Ovary (tissue), 7 donors: ENCODE measurements at regions not wholly inside any gene's neighbourhood (a gene's known extent, or its start where the extent isn't known, plus 50 kb on each side); places are given as distances from the start of the nearest gene placed in this dataset.

ENCODE experiments used
- DNase-seq, 5 donors: peaks; one replicate each; pipeline ENCODE4 v3.0.0-alpha.2; 2019 to 2020
- H3K27ac ChIP-seq, 2 donors: fragments of 200-600 bp; one replicate each; pipeline versions ENCODE4 v1.5.1 to v1.8.0; 2019 to 2022
- H3K27me3 ChIP-seq: fragments of 200-600 bp; one replicate; pipeline ENCODE4 v1.8.0; 2022
- H3K36me3 ChIP-seq: fragments of 200-600 bp; sonication (generic); one replicate; pipeline ENCODE4 v1.5.1; 2019
- H3K4me1 ChIP-seq: one replicate; pipeline ENCODE4 v1.8.1; 2013; ENCODE audit warnings: mild to moderate bottlenecking, moderate library complexity; ENCODE audit not compliant: insufficient read depth
- H3K4me3 ChIP-seq: fragments of 200-600 bp; sonication (generic); one replicate; pipeline ENCODE4 v1.5.1; 2017
- H3K9me3 ChIP-seq, 2 donors: fragments of 200-600 bp in 1 of 2; sonication (generic) in 1 of 2; one replicate each; pipeline versions ENCODE4 v1.5.1 to v1.8.1; 2013 to 2019; ENCODE audit warnings: mild to moderate bottlenecking in 1 of 2, moderate library complexity in 1 of 2
- EP300 ChIP-seq: sonication (generic); formaldehyde crosslinking; IDR thresholded peaks from one replicate; pipeline ENCODE4 v1.6.1; 2017; ENCODE audit warnings: antibody characterized with exemption
- POLR2A ChIP-seq: fragments of 450-650 bp; IDR thresholded peaks from one replicate; pipeline ENCODE4 v1.6.1; 2017; ENCODE audit warnings: antibody characterized with exemption, mild to moderate bottlenecking, moderate library complexity
- WGBS, 3 donors: extraction: QIAGEN DNeasy Blood & Tissue Kit in 1 of 3; methylation state at CpG; one replicate each; pipeline versions ENCODE4 v1.1.5 to v1.1.7; 2013 to 2017; 5-methylcytosine and 5-hydroxymethylcytosine counted together
- intact Hi-C, 4 donors: fragments of 100-400 bp; cut with DNase I; formaldehyde crosslinking; loops; one replicate each; pipeline versions ENCODE4 v1.11.0 to v1.15.1; 2022 to 2023
- TF ChIP-seq, protein P1 (sequence below), 3 donors: fragments of 450-650 bp in 2 of 3; fragments of 200-600 bp in 1 of 3; IDR thresholded peaks; one replicate each; pipeline versions ENCODE4 v1.5.1 to v1.8.0; 2016 to 2022; ENCODE audit warnings: antibody characterized with exemption in 3 of 3, mild to moderate bottlenecking in 1 of 3
- donor health status: DM: no; HTN: no; CAD: no; lungs with moderate emphysema.
- donor health status: DM: no; HTN: no; CAD: no.
- donor health status: Bipolar disorder and iron deficiency.
- donor health status: DM: no; HTN: no; CAD: no.
- donor health status: DM: yes; HTN: yes; CAD: no.

- H3K27ac ChIP-seq = no peak overlapping the region
- intact Hi-C loops = no loop called here
- no peak overlapping the region for H3K4me3 ChIP-seq
- no peaks in the 10 kb centered on the region for H3K4me1 ChIP-seq
- no peaks in the 10 kb centered on the region for H3K27me3 ChIP-seq
- no peak for DNase-seq
- 83 to 92% (median 87%) methylated on average over 2 of the region's 2 CpGs for WGBS, 3 donors
- no peaks in the 10 kb centered on the region for H3K9me3 ChIP-seq
- no peak for TF ChIP-seq EP300
- H3K36me3 ChIP-seq = no peaks in the 10 kb centered on the region
Observed at GRCh38 chr15:29903028-29903427, 80.8 kb upstream of the TJP1 start.

- 90 to 92% (median 90%) methylated on average over 7 of the region's 7 CpGs for WGBS, 3 donors
- TF ChIP-seq EP300 (no peak), POLR2A (no peak)
- TF ChIP-seq, protein P1, sequence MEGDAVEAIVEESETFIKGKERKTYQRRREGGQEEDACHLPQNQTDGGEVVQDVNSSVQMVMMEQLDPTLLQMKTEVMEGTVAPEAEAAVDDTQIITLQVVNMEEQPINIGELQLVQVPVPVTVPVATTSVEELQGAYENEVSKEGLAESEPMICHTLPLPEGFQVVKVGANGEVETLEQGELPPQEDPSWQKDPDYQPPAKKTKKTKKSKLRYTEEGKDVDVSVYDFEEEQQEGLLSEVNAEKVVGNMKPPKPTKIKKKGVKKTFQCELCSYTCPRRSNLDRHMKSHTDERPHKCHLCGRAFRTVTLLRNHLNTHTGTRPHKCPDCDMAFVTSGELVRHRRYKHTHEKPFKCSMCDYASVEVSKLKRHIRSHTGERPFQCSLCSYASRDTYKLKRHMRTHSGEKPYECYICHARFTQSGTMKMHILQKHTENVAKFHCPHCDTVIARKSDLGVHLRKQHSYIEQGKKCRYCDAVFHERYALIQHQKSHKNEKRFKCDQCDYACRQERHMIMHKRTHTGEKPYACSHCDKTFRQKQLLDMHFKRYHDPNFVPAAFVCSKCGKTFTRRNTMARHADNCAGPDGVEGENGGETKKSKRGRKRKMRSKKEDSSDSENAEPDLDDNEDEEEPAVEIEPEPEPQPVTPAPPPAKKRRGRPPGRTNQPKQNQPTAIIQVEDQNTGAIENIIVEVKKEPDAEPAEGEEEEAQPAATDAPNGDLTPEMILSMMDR (IDR thresholded peaks at IDR 0.05) = no peak
Observed at GRCh38 chr15:29900237-29901189, 78.2 kb upstream of the TJP1 start.

DNA sequence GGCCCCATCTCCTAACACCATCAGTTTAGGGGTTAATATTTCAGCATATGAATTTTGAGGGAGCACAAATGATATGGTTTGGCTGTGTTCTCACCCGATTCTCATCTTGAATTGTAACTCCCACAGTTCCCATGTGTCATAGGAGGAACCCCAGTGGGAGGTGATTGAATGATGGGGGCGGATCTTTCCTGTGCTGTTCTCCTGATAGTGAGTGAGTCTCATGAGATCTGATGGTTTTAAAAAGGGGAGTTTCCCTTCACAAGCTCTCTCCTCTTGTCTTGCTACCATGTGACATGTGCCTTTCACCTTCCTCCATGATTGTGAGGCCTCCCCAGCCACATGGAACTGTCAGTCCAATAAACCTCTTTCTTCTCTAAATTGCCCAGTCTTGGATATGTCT lies 73.8 kb upstream of the TJP1 start:
- DNase-seq = no peak
- no peak overlapping the region for H3K27ac ChIP-seq
- WGBS, 3 donors = 62 to 71% (median 66%) methylated on average over 2 of the region's 2 CpGs
- intact Hi-C loops = no loop called here
- H3K4me3 ChIP-seq = no peak overlapping the region
- no peaks in the 10 kb centered on the region for H3K9me3 ChIP-seq
- TF ChIP-seq, protein P1 (IDR thresholded peaks at IDR 0.05) = no peak
- TF ChIP-seq POLR2A (no peak), EP300 (no peak)
- no peaks in the 10 kb centered on the region for H3K4me1 ChIP-seq
- H3K36me3 ChIP-seq = no peaks in the 10 kb centered on the region
- H3K27me3 ChIP-seq = no peaks in the 10 kb centered on the region

More at GRCh38 chr15:29900237-29901189, 78.2 kb upstream of the TJP1 start:
- Histone ChIP-seq H3K27me3 (no peaks in the 10 kb centered on the region), H3K9me3 (no peaks in the 10 kb centered on the region), H3K4me1 (no peaks in the 10 kb centered on the region), H3K36me3 (no peaks in the 10 kb centered on the region), H3K4me3 (no peak overlapping the region), H3K27ac (no peak overlapping the region)
- intact Hi-C loops = no loop called here
- DNase-seq = no peak

GRCh38 chr15:29891096-29891457 lies 68.8 kb upstream of the TJP1 start:
- intact Hi-C loops = no loop called here
- Histone ChIP-seq H3K27ac (no peak overlapping the region), H3K9me3 (no peaks in the 10 kb centered on the region), H3K36me3 (no peaks in the 10 kb centered on the region), H3K27me3 (no peaks in the 10 kb centered on the region), H3K4me3 (no peak overlapping the region), H3K4me1 (no peaks in the 10 kb centered on the region)
- 80 to 91% (median 89%) methylated on average over 2 of the region's 2 CpGs for WGBS, 3 donors
- TF ChIP-seq, protein P1 (IDR thresholded peaks at IDR 0.05) = no peak
- no peak for TF ChIP-seq EP300
- DNase-seq = no peak
